ENCODE measurements at regions not wholly inside any gene's neighbourhood (a gene's known extent, or its start where the extent isn't known, plus 50 kb on each side); places are given as distances from the start of the nearest gene placed in this dataset.
"Not testable (repeated sequence)": the region's sequence is repeated elsewhere in the genome, so short reads cannot be mapped to it uniquely, and the experiment has no call there.

GRCh38 chr5:145660897-145661640 is 174.1 kb downstream of the PRELID2 start:
- DNase-seq = no peak
- no peak for TF ChIP-seq CTCF (IDR thresholded peaks at IDR 0.05)
- TF ChIP-seq POLR2A (IDR thresholded peaks at IDR 0.05) = no peak
- Histone ChIP-seq H3K27me3 (no peaks in the 10 kb centered on the region), H3K4me3 (no peak overlapping the region), H3K4me1 (peaks cover 0 to 13% (median 0%) of the 10 kb centered on the region in 12 donors), H3K9me3 (peaks cover 0 to 4% (median 0%) of the 10 kb centered on the region in 12 donors), H3K27ac (no peak overlapping the region), H3K36me3 (no peaks in the 10 kb centered on the region)
- no peak for ATAC-seq
- WGBS, 4 donors = 81 to 88% (median 84%) methylated on average over 7 of the region's 7 CpGs
- intact Hi-C loops (cut with DNase I) = no loop called here

- WGBS, 4 donors = 78 to 90% (median 80%) methylated on average over 3 of the region's 3 CpGs
- ATAC-seq (no peak), DNase-seq (no peak)
- Histone ChIP-seq H3K4me1 (peaks cover 0 to 13% (median 0%) of the 10 kb centered on the region in 12 donors), H3K36me3 (no peaks in the 10 kb centered on the region), H3K9me3 (peaks cover 0 to 16% (median under 1%) of the 10 kb centered on the region in 12 donors), H3K4me3 (no peak overlapping the region), H3K27ac (no peak overlapping the region), H3K27me3 (no peaks in the 10 kb centered on the region)
- TF ChIP-seq CTCF (IDR thresholded peaks at IDR 0.05) (no peak), POLR2A (IDR thresholded peaks at IDR 0.05) (no peak)
- intact Hi-C loops (cut with DNase I) = no loop called here
Observed at GRCh38 chr5:145658435-145658834, 176.7 kb downstream of the PRELID2 start.

DNA sequence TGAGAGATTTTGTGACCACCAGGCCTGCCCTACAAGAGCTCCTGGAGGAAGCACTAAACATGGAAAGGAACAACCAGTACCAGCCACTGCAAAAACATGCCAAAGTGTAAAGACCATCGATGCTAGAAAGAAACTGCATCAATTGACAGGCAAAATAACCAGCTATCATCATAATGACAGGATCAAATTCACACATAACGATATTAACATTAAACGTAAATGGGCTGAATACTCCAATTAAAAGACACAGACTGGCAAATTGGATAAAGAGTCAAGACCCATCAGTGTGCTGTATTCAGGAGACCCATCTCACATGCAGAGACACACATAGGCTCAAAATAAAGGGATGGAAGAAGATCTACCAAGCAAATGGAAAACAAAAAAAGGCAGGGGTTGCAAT is 182.4 kb downstream of the PRELID2 start:
- H3K4me1 ChIP-seq; DNase-seq; H3K27me3 ChIP-seq; H3K36me3 ChIP-seq; H3K27ac ChIP-seq; H3K4me3 ChIP-seq; intact Hi-C loops (cut with DNase I); ATAC-seq: not testable (repeated sequence)
- WGBS, 4 donors = 90 to 96% (median 92%) methylated on average over 3 of the region's 3 CpGs
- H3K9me3 ChIP-seq = peaks cover 0 to 31% (median 2%) of the 10 kb centered on the region in 12 donors

DNA sequence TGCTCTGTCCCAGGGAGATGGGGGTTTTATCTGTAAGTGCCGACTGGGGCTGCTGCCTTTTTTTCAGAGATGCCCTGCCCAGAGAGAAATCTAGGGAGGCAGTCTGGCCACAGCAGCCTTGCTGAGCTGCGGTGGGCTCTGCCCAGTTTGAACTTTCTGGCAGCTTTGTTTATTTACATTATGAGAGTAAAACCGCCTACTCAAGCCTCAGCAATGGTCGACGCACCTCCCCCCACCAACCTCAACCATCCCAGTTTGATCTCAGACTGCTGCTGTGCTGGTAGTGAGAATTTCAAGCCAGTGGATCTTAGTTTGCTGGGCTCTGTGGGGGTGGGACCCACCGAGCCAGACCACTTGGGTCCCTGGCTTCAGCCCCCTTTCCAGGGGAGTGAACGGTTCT is 188.0 kb downstream of the PRELID2 start:
- DNase-seq; H3K36me3 ChIP-seq; intact Hi-C loops (cut with DNase I); ATAC-seq; H3K27me3 ChIP-seq; H3K27ac ChIP-seq; H3K4me3 ChIP-seq; H3K4me1 ChIP-seq: not testable (repeated sequence)
- H3K9me3 ChIP-seq = peaks cover 0 to 26% (median 0%) of the 10 kb centered on the region in 12 donors
- 45 to 74% (median 65%) methylated on average over 7 of the region's 7 CpGs for WGBS, 4 donors

- H3K4me3 ChIP-seq; intact Hi-C loops (cut with DNase I); H3K36me3 ChIP-seq; H3K27me3 ChIP-seq; DNase-seq; ATAC-seq; H3K4me1 ChIP-seq; H3K27ac ChIP-seq: not testable (repeated sequence)
- 47 to 64% (median 58%) methylated on average over 1 of the region's 1 CpG for WGBS, 4 donors
- H3K9me3 ChIP-seq = peaks cover 0 to 42% (median 0%) of the 10 kb centered on the region in 12 donors
Observed at GRCh38 chr5:145643214-145643613, 191.9 kb downstream of the PRELID2 start.

DNA sequence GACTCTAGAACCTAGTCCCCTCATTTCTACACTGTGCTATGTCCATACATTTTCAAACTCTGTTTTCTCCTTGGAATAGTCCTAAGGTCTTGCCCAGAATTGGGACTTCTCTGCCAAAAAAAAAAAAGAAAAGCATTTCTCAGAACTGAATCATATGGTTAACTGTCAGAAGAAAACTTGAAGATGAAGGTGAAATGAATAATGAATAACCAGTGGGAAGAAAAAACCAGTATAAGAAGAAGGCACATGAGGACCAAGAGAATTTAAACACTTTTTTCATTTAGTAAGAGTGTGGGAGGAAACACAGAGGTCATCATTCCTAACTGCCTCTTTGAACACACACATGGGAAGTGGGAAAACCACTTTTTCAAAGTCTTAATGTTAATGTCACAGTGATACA is 197.7 kb downstream of the PRELID2 start:
- H3K9me3 ChIP-seq = peaks cover 0 to 19% (median 0%) of the 10 kb centered on the region in 12 donors
- no peak overlapping the region for H3K4me3 ChIP-seq
- intact Hi-C loops (cut with DNase I) = no loop called here
- no peaks in the 10 kb centered on the region for H3K36me3 ChIP-seq
- TF ChIP-seq CTCF (IDR thresholded peaks at IDR 0.05) = no peak
- no peak for TF ChIP-seq POLR2A (IDR thresholded peaks at IDR 0.05)
- ATAC-seq = no peak
- no peak for DNase-seq
- no peaks in the 10 kb centered on the region for H3K27me3 ChIP-seq
- H3K4me1 ChIP-seq = no peaks in the 10 kb centered on the region
- no peak overlapping the region for H3K27ac ChIP-seq

Measured in heart left ventricle (tissue), 16 donors.